ENCODE measurements at regions not wholly inside any gene's neighbourhood (a gene's known extent, or its start where the extent isn't known, plus 50 kb on each side); places are given as distances from the start of the nearest gene placed in this dataset.

DNA sequence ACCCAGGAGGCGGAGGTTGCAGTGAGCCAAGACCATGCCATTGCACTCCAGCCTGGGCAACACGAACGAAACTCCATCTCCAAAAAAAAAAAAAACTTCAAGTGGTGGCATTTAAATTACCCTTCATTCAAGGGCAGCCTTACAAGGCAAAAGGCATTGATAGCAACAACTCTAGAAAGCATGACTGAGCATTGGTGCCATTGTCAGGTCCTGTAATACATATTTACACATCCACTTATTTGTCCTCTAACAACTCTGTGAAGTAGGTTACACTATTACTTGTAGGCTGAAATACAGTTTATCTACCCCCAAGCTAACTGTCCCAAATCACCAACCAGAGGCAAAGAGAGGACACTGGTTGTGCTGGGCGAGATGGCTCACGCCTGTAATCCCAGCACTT, 52.7 kb upstream of the LARP1 start:
- TF ChIP-seq, protein P1, sequence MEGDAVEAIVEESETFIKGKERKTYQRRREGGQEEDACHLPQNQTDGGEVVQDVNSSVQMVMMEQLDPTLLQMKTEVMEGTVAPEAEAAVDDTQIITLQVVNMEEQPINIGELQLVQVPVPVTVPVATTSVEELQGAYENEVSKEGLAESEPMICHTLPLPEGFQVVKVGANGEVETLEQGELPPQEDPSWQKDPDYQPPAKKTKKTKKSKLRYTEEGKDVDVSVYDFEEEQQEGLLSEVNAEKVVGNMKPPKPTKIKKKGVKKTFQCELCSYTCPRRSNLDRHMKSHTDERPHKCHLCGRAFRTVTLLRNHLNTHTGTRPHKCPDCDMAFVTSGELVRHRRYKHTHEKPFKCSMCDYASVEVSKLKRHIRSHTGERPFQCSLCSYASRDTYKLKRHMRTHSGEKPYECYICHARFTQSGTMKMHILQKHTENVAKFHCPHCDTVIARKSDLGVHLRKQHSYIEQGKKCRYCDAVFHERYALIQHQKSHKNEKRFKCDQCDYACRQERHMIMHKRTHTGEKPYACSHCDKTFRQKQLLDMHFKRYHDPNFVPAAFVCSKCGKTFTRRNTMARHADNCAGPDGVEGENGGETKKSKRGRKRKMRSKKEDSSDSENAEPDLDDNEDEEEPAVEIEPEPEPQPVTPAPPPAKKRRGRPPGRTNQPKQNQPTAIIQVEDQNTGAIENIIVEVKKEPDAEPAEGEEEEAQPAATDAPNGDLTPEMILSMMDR (IDR thresholded peaks at IDR 0.05; ENCODE audit: low read depth, low read length, missing input control) = no peak
- TF ChIP-seq FOXA2 (IDR thresholded peaks at IDR 0.05) (no peak), YY1 (IDR thresholded peaks at IDR 0.05) (no peak), RAD21 (IDR thresholded peaks at IDR 0.05) (no peak), SP1 (IDR thresholded peaks at IDR 0.05) (no peak), GABPA (IDR thresholded peaks at IDR 0.05 in 1 of 2, conservative IDR thresholded peaks at IDR 0.05 in 1 of 2) (no peak), NR2F2 (IDR thresholded peaks at IDR 0.05) (no peak), FOXA1 (IDR thresholded peaks at IDR 0.05) (no peak), RXRA (IDR thresholded peaks at IDR 0.05) (no peak), JUND (IDR thresholded peaks at IDR 0.05) (no peak)
- TF ChIP-seq, protein P2, sequence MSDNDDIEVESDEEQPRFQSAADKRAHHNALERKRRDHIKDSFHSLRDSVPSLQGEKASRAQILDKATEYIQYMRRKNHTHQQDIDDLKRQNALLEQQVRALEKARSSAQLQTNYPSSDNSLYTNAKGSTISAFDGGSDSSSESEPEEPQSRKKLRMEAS (IDR thresholded peaks at IDR 0.05) = no peak
- TF ChIP-seq, protein P3, sequence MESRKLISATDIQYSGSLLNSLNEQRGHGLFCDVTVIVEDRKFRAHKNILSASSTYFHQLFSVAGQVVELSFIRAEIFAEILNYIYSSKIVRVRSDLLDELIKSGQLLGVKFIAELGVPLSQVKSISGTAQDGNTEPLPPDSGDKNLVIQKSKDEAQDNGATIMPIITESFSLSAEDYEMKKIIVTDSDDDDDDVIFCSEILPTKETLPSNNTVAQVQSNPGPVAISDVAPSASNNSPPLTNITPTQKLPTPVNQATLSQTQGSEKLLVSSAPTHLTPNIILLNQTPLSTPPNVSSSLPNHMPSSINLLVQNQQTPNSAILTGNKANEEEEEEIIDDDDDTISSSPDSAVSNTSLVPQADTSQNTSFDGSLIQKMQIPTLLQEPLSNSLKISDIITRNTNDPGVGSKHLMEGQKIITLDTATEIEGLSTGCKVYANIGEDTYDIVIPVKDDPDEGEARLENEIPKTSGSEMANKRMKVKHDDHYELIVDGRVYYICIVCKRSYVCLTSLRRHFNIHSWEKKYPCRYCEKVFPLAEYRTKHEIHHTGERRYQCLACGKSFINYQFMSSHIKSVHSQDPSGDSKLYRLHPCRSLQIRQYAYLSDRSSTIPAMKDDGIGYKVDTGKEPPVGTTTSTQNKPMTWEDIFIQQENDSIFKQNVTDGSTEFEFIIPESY (IDR thresholded peaks at IDR 0.05) = no peak
- TF ChIP-seq, protein P4, sequence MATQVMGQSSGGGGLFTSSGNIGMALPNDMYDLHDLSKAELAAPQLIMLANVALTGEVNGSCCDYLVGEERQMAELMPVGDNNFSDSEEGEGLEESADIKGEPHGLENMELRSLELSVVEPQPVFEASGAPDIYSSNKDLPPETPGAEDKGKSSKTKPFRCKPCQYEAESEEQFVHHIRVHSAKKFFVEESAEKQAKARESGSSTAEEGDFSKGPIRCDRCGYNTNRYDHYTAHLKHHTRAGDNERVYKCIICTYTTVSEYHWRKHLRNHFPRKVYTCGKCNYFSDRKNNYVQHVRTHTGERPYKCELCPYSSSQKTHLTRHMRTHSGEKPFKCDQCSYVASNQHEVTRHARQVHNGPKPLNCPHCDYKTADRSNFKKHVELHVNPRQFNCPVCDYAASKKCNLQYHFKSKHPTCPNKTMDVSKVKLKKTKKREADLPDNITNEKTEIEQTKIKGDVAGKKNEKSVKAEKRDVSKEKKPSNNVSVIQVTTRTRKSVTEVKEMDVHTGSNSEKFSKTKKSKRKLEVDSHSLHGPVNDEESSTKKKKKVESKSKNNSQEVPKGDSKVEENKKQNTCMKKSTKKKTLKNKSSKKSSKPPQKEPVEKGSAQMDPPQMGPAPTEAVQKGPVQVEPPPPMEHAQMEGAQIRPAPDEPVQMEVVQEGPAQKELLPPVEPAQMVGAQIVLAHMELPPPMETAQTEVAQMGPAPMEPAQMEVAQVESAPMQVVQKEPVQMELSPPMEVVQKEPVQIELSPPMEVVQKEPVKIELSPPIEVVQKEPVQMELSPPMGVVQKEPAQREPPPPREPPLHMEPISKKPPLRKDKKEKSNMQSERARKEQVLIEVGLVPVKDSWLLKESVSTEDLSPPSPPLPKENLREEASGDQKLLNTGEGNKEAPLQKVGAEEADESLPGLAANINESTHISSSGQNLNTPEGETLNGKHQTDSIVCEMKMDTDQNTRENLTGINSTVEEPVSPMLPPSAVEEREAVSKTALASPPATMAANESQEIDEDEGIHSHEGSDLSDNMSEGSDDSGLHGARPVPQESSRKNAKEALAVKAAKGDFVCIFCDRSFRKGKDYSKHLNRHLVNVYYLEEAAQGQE (IDR thresholded peaks at IDR 0.05) = no peak
- TF ChIP-seq, protein P5, sequence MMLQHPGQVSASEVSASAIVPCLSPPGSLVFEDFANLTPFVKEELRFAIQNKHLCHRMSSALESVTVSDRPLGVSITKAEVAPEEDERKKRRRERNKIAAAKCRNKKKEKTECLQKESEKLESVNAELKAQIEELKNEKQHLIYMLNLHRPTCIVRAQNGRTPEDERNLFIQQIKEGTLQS (IDR thresholded peaks at IDR 0.05) = no peak

All from liver (tissue), 3 donors.